Heart right ventricle (tissue), 16 donors: ENCODE measurements at regions not wholly inside any gene's neighbourhood (a gene's known extent, or its start where the extent isn't known, plus 50 kb on each side); places are given as distances from the start of the nearest gene placed in this dataset.

ENCODE experiments used
- ATAC-seq, 8 donors: fragments of 200-7000 bp; cut with Tn5 transposase; one replicate each; pipeline ENCODE4 v1.9.1; 2020; ENCODE audit warnings: mild to moderate bottlenecking in 8 of 8, moderate library complexity in 8 of 8, moderate number of reproducible peaks in 1 of 8
- DNase-seq, 2 donors: peaks; one replicate each; pipeline ENCODE4 v3.0.0-alpha.2; 2020
- H3K27ac ChIP-seq, 10 donors: fragments of 200-600 bp; sonication (generic) in 2 of 10; one replicate each; pipeline versions ENCODE4 v1.5.0 to v1.8.0; 2020 to 2022; ENCODE audit warnings: mild to moderate bottlenecking in 3 of 10
- H3K27me3 ChIP-seq, 7 donors: fragments of 200-600 bp; one replicate each; pipeline ENCODE4 v1.8.0; 2021 to 2022; ENCODE audit warnings: mild to moderate bottlenecking in 2 of 7
- H3K36me3 ChIP-seq, 9 donors: fragments of 200-600 bp; sonication (generic) in 1 of 9; one replicate each; pipeline versions ENCODE4 v1.5.0 to v1.8.0; 2020 to 2022; ENCODE audit warnings: mild to moderate bottlenecking in 2 of 9
- H3K4me1 ChIP-seq, 9 donors: fragments of 200-600 bp; sonication (generic) in 1 of 9; one replicate each; pipeline versions ENCODE4 v1.5.0 to v1.8.0; 2020 to 2022; ENCODE audit warnings: mild to moderate bottlenecking in 4 of 9
- H3K4me3 ChIP-seq, 10 donors: fragments of 200-600 bp; sonication (generic) in 2 of 10; one replicate each; pipeline versions ENCODE4 v1.5.0 to v1.8.0; 2020 to 2022; ENCODE audit warnings: mild to moderate bottlenecking in 7 of 10, moderate library complexity in 2 of 10
- H3K9me3 ChIP-seq, 11 donors: fragments of 200-600 bp in 10 of 11; sonication (generic) in 2 of 11; one replicate each; pipeline versions ENCODE4 v1.5.0 to v1.8.0; 2013 to 2022; ENCODE audit warnings: mild to moderate bottlenecking in 2 of 11, control low read depth in 1 of 11, moderate library complexity in 1 of 11
- CTCF ChIP-seq, 9 donors: fragments of 200-600 bp; sonication (generic) in 2 of 9; IDR thresholded peaks; one replicate each; pipeline versions ENCODE4 v1.5.0 to v1.8.0; 2021 to 2022; ENCODE audit warnings: antibody characterized with exemption in 9 of 9, mild to moderate bottlenecking in 5 of 9, moderate library complexity in 1 of 9
- WGBS, 2 donors: extraction: QIAGEN DNeasy Blood & Tissue Kit; methylation state at CpG; one replicate each; pipeline ENCODE4 v1.1.7; 2013; ENCODE audit warnings: inconsistent platforms in 1 of 2; 5-methylcytosine and 5-hydroxymethylcytosine counted together
- intact Hi-C, 10 donors: fragments of 100-400 bp; cut with DNase I; formaldehyde crosslinking; loops; one replicate each; pipeline versions ENCODE4 v1.11.1 to v1.14.2; 2022
- donor health status: Arrhythmogenic right ventricular cardiomyopathy.
- donor health status: ischemic (EF 13 %, LVEDD 7.1; RV severe dilation, severe dysfunction).
- donor health status: healthy with polysubstance abuse.
- donor health status: DM: no; HTN: yes; CAD: no.
- donor health status: DM: no; HTN: no; CAD: no.
- donor health status: ischemic (EF 25% LVEDD 6.9; RV normal size, moderate dysfunction).
- donor health status: ischemic (EF 25% LVEDD 5.7; RV mildly dilated, moderate dysfunction).
- donor health status: healthy.
- donor health status: DM: yes; HTN: yes; CAD: no.
- donor health status: Ischemic cardiomyopathy.
- donor health status: ischemic (EF 35%, LVEDD 5.7; RV mildly dilated, moderate dysfunction).
- donor health status: nonischemic (EF 11% LVEDD 7.7; RV severe dilation, severe dysfunction).
- donor health status: DM: yes; HTN: yes; CAD: no.
- donor health status: PGD.
- donor health status: ischemic (EF 29% LVEDD 5.4; RV normal size, mild dysfunction).
- donor health status: nonischemic (EF 23%, LVEDD 6.1; RV moderate dilation, normal function).

GRCh38 chr10:6713716-6714115 is 133.6 kb upstream of the PRKCQ start:
- H3K27me3 ChIP-seq, result peaks cover 0 to 50% (median 31%) of the 10 kb centered on the region in 7 donors
- no peaks in the 10 kb centered on the region for H3K36me3 ChIP-seq
- intact Hi-C loops, result no loop called here
- H3K27ac ChIP-seq, result no peak overlapping the region
- no peak overlapping the region for H3K4me3 ChIP-seq
- DNase-seq (no peak), ATAC-seq (no peak)
- H3K4me1 ChIP-seq, result no peaks in the 10 kb centered on the region
- H3K9me3 ChIP-seq, result no peaks in the 10 kb centered on the region
- WGBS, 2 donors, result 37 to 51% methylated on average over 7 of the region's 7 CpGs
- TF ChIP-seq CTCF (IDR thresholded peaks at IDR 0.05), result no peak

GRCh38 chr10:6713120-6713519 is 133.0 kb upstream of the PRKCQ start:
- Histone ChIP-seq H3K27me3 (peaks cover 0 to 50% (median 34%) of the 10 kb centered on the region in 7 donors), H3K9me3 (no peaks in the 10 kb centered on the region), H3K27ac (no peak overlapping the region), H3K4me3 (no peak overlapping the region), H3K36me3 (no peaks in the 10 kb centered on the region), H3K4me1 (no peaks in the 10 kb centered on the region)
- TF ChIP-seq CTCF (IDR thresholded peaks at IDR 0.05), result no peak
- intact Hi-C loops, result no loop called here
- 64 to 66% methylated on average over 6 of the region's 6 CpGs for WGBS, 2 donors
- no peak for ATAC-seq
- DNase-seq, result no peak

- intact Hi-C loops, result no loop called here
- no peak for ATAC-seq
Measured at GRCh38 chr10:6711881-6712280, 131.8 kb upstream of the PRKCQ start.

GRCh38 chr10:6711408-6711841 is 131.3 kb upstream of the PRKCQ start:
- intact Hi-C loops, result no loop called here
- Histone ChIP-seq H3K4me1 (no peaks in the 10 kb centered on the region), H3K27me3 (peaks cover 0 to 65% (median 41%) of the 10 kb centered on the region in 7 donors), H3K36me3 (no peaks in the 10 kb centered on the region), H3K9me3 (no peaks in the 10 kb centered on the region), H3K27ac (no peak overlapping the region), H3K4me3 (no peak overlapping the region)
- no peak for DNase-seq
- ATAC-seq, result no peak
- whole genome bisulfite sequencing, 2 donors, result 70 to 73% methylated on average over 6 of the region's 6 CpGs
- TF ChIP-seq CTCF (IDR thresholded peaks at IDR 0.05), result no peak

More at GRCh38 chr10:6711881-6712280, 131.8 kb upstream of the PRKCQ start:
- DNase-seq, result no peak
- Histone ChIP-seq H3K36me3 (no peaks in the 10 kb centered on the region), H3K4me3 (no peak overlapping the region), H3K9me3 (no peaks in the 10 kb centered on the region), H3K27ac (no peak overlapping the region), H3K4me1 (no peaks in the 10 kb centered on the region), H3K27me3 (peaks cover 0 to 60% (median 39%) of the 10 kb centered on the region in 7 donors)
- TF ChIP-seq CTCF (IDR thresholded peaks at IDR 0.05), result no peak
- 53 to 54% methylated on average over 17 of the region's 17 CpGs for WGBS, 2 donors
